Lung (tissue), 11 donors: ENCODE measurements at regions not wholly inside any gene's neighbourhood (a gene's known extent, or its start where the extent isn't known, plus 50 kb on each side); places are given as distances from the start of the nearest gene placed in this dataset.

Experiments used
- ATAC-seq: fragments of 200-7000 bp; cut with Tn5 transposase; one replicate; pipeline ENCODE4 v1.9.1; 2020; ENCODE audit warnings: moderate number of reproducible peaks; ENCODE audit not compliant: insufficient read depth, low FRiP score
- DNase-seq, 3 donors: peaks; one replicate each; pipeline ENCODE4 v3.0.0-alpha.2; 2013 to 2017
- H3K27ac ChIP-seq, 2 donors: one replicate each; pipeline ENCODE4 v1.5.1; 2013; ENCODE audit warnings: mild to moderate bottlenecking in 2 of 2, moderate library complexity in 2 of 2, control low read depth in 1 of 2, inconsistent platforms in 1 of 2, low read depth in 1 of 2, low read length in 1 of 2
- H3K27me3 ChIP-seq, 3 donors: one replicate each; pipeline ENCODE4 v1.5.1; 2013; ENCODE audit warnings: low read length in 2 of 3; ENCODE audit not compliant: control insufficient read depth in 3 of 3, insufficient read depth in 3 of 3
- H3K36me3 ChIP-seq, 4 donors: one replicate each; pipeline ENCODE4 v1.5.1; 2013; ENCODE audit warnings: low read length in 4 of 4, mild to moderate bottlenecking in 1 of 4, moderate library complexity in 1 of 4; ENCODE audit not compliant: control insufficient read depth in 4 of 4, insufficient read depth in 4 of 4
- H3K4me1 ChIP-seq, 5 donors: one replicate each; pipeline ENCODE4 v1.5.1; 2013; ENCODE audit warnings: low read length in 5 of 5, mild to moderate bottlenecking in 2 of 5, moderate library complexity in 1 of 5; ENCODE audit not compliant: control insufficient read depth in 5 of 5, insufficient read depth in 5 of 5
- H3K4me3 ChIP-seq: one replicate; pipeline ENCODE4 v1.5.1; 2013; ENCODE audit warnings: mild to moderate bottlenecking, control low read depth, moderate library complexity
- H3K9ac ChIP-seq, 2 donors: one replicate each; pipeline ENCODE4 v1.5.1; 2013; ENCODE audit warnings: low read length in 2 of 2, control low read depth in 1 of 2; ENCODE audit not compliant: insufficient read depth in 1 of 2
- H3K9me3 ChIP-seq, 4 donors: one replicate each; pipeline ENCODE4 v1.5.1; 2013; ENCODE audit warnings: low read length in 3 of 4, mild to moderate bottlenecking in 1 of 4, moderate library complexity in 1 of 4; ENCODE audit not compliant: control insufficient read depth in 4 of 4, insufficient read depth in 3 of 4
- WGBS, 2 donors: extraction: QIAGEN DNeasy Blood & Tissue Kit; methylation state at CpG; one replicate each; pipeline ENCODE4 v1.1.7; 2013; 5-methylcytosine and 5-hydroxymethylcytosine counted together
- TF ChIP-seq, protein P1 (sequence below): IDR thresholded peaks from 2 replicates; pipeline ENCODE4 v1.5.1; 2012; ENCODE audit warnings: mild to moderate bottlenecking; ENCODE audit errors: control extremely low read depth, extremely low read depth
- donor health status: control.
- donor health status: control.
- donor health status: Bipolar disorder and iron deficiency.
- donor health status: healthy.
- donor health status: DM: yes; HTN: yes; CAD: no.

GRCh38 chr2:234564699-234565098 lies 67.8 kb upstream of the ARL4C start:
- H3K9me3 ChIP-seq, result peaks cover 0 to 4% (median 0%) of the 10 kb centered on the region in 4 donors
- H3K27me3 ChIP-seq, result no peaks in the 10 kb centered on the region
- no peak overlapping the region for H3K9ac ChIP-seq
- no peak overlapping the region for H3K27ac ChIP-seq
- TF ChIP-seq, protein P1, sequence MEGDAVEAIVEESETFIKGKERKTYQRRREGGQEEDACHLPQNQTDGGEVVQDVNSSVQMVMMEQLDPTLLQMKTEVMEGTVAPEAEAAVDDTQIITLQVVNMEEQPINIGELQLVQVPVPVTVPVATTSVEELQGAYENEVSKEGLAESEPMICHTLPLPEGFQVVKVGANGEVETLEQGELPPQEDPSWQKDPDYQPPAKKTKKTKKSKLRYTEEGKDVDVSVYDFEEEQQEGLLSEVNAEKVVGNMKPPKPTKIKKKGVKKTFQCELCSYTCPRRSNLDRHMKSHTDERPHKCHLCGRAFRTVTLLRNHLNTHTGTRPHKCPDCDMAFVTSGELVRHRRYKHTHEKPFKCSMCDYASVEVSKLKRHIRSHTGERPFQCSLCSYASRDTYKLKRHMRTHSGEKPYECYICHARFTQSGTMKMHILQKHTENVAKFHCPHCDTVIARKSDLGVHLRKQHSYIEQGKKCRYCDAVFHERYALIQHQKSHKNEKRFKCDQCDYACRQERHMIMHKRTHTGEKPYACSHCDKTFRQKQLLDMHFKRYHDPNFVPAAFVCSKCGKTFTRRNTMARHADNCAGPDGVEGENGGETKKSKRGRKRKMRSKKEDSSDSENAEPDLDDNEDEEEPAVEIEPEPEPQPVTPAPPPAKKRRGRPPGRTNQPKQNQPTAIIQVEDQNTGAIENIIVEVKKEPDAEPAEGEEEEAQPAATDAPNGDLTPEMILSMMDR, result no peak
- ATAC-seq, result no peak
- H3K4me3 ChIP-seq, result no peak overlapping the region
- no peaks in the 10 kb centered on the region for H3K36me3 ChIP-seq
- 50 to 55% methylated on average over 2 of the region's 2 CpGs for WGBS, 2 donors
- H3K4me1 ChIP-seq, result peaks cover 0 to 5% (median 0%) of the 10 kb centered on the region in 5 donors
- DNase-seq, result peak in 2 of 3 donors; percentile 65 to 71

GRCh38 chr2:234559609-234560008 lies 62.7 kb upstream of the ARL4C start:
- H3K36me3 ChIP-seq, result no peaks in the 10 kb centered on the region
- DNase-seq (no peak), ATAC-seq (no peak)
- no peak overlapping the region for H3K9ac ChIP-seq
- no peak overlapping the region for H3K4me3 ChIP-seq
- peaks cover 0 to 2% (median 0%) of the 10 kb centered on the region in 5 donors for H3K4me1 ChIP-seq
- peaks cover 0 to 4% (median 0%) of the 10 kb centered on the region in 4 donors for H3K9me3 ChIP-seq
- no peak overlapping the region for H3K27ac ChIP-seq
- H3K27me3 ChIP-seq, result no peaks in the 10 kb centered on the region
- WGBS, 2 donors, result 88 to 91% methylated on average over 5 of the region's 5 CpGs
- TF ChIP-seq, protein P1, result no peak

DNA sequence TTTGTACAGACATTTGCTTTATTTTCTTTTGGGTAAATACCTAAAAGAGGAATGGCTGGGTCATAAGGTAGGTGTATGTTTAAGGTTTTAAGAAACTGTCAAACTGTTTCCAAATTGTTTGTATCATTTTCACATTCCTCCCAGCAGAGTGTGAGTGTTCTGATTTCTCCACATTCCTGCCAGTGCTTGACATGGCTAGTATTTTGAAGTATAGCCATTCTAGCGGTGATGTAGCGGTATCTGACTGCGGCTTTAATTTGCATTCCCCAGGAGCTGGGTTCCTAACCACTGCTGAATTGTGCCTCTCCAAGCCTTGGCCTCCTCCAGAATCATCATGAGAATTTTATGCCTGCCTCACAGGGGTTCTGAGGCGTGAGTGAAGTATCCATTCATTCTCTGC lies 61.8 kb upstream of the ARL4C start:
- H3K36me3 ChIP-seq, result no peaks in the 10 kb centered on the region
- peaks cover 0 to 4% (median 0%) of the 10 kb centered on the region in 4 donors for H3K9me3 ChIP-seq
- H3K9ac ChIP-seq, result no peak overlapping the region
- DNase-seq, result peak in 1 of 3 donors; percentile 34
- no peak for ATAC-seq
- no peaks in the 10 kb centered on the region for H3K4me1 ChIP-seq
- WGBS, 2 donors, result 90% methylated on average over 4 of the region's 4 CpGs
- TF ChIP-seq, protein P1, result no peak
- no peak overlapping the region for H3K4me3 ChIP-seq
- H3K27ac ChIP-seq, result no peak overlapping the region
- no peaks in the 10 kb centered on the region for H3K27me3 ChIP-seq
